GM12878 (cell line): ENCODE measurements at regions not wholly inside any gene's neighbourhood (a gene's known extent, or its start where the extent isn't known, plus 50 kb on each side); places are given as distances from the start of the nearest gene placed in this dataset.
"Not testable (repeated sequence)": the region's sequence is repeated elsewhere in the genome, so short reads cannot be mapped to it uniquely, and the experiment has no call there.

Experiments used
- ATAC-seq: fragments of 200-7000 bp; cut with Tn5 transposase; 3 replicates; pipeline ENCODE4 v1.9.1; 2020; ENCODE audit warnings: mild to moderate bottlenecking, moderate library complexity
- BruUV-seq: library from RNA; stranded (reverse); fragments of 400-500 nt; replicated peaks from 2 replicates; lab custom pipeline; 2021; lab: Mats Ljungman, UMichigan
- CTCF ChIA-PET: fragments of 300-600 bp; sonication (Branson Sonifier 250); formaldehyde crosslinking; extraction: SDS; loops from one replicate; lab custom pipeline; 2021; ENCODE audit warnings: inconsistent platforms; lab: Yijun Ruan, JAX
- POLR2A ChIA-PET: fragments of 350-600 bp; formaldehyde crosslinking; extraction: SDS; loops from one replicate; lab custom pipeline; 2021; ENCODE audit warnings: inconsistent platforms; lab: Charles Lee
- RAD21 ChIA-PET: fragments of 300-600 bp; sonication (Branson Sonifier 250); formaldehyde crosslinking; loops from one replicate; lab custom pipeline; 2023; ENCODE audit warnings: antibody characterized with exemption; ENCODE audit not compliant: unreplicated experiment; lab: Charles Lee
- SMC1A ChIA-PET: fragments of 300-600 bp; sonication (Branson Sonifier 250); formaldehyde crosslinking; loops from one replicate; lab custom pipeline; 2023; ENCODE audit not compliant: unreplicated experiment, uncharacterized antibody; lab: Charles Lee
- DNase-seq: peaks from one replicate; pipeline ENCODE4 v3.0.0-alpha.2; 2011; ENCODE audit warnings: low read depth, low spot score
- FAIRE-seq: peaks from 3 replicates; lab custom pipeline; 2011; peaks lifted over from hg19 to GRCh38; lab: Jason Lieb, UNC
- H2AFZ ChIP-seq: 2 replicates; pipeline ENCODE4 v1.6.0; 2011; ENCODE audit warnings: low read depth, low read length, control low read depth; ENCODE audit not compliant: control insufficient read depth
- H3K27ac ChIP-seq: 2 replicates; pipeline ENCODE4 v1.5.1; 2011; ENCODE audit warnings: control low read depth; ENCODE audit not compliant: control insufficient read depth, insufficient read depth
- H3K27me3 ChIP-seq, 2 experiments: replicated peaks in 1 of 2; 2 replicates each; pipeline versions ENCODE4 v1.6.0 to v1.6.1; 2011; ENCODE audit warnings: low read length in 1 of 2; ENCODE audit not compliant: control insufficient read depth in 2 of 2, insufficient read depth in 2 of 2
- H3K36me3 ChIP-seq, 2 experiments: 2 replicates each; pipeline ENCODE4 v1.5.1; 2011; ENCODE audit warnings: low read length in 1 of 2; ENCODE audit not compliant: control insufficient read depth in 2 of 2, insufficient read depth in 2 of 2
- H3K4me1 ChIP-seq: 2 replicates; pipeline ENCODE4 v1.6.1; 2011; ENCODE audit warnings: mild to moderate bottlenecking, low read length, moderate library complexity, mixed read lengths; ENCODE audit not compliant: control insufficient read depth, insufficient read depth
- H3K4me2 ChIP-seq: 2 replicates; pipeline ENCODE4 v1.6.0; 2011; ENCODE audit warnings: control low read depth; ENCODE audit not compliant: control insufficient read depth, insufficient read depth
- H3K4me3 ChIP-seq: fragments of 200-600 bp; sonication (generic); 2 replicates; pipeline ENCODE4 v1.5.1; 2016
- H3K79me2 ChIP-seq: 2 replicates; pipeline ENCODE4 v1.6.0; 2011; ENCODE audit warnings: low read length; ENCODE audit not compliant: control insufficient read depth, insufficient read depth
- H3K9ac ChIP-seq: 2 replicates; pipeline ENCODE4 v1.8.0; 2011; ENCODE audit warnings: low read length, control low read depth, mixed read lengths; ENCODE audit not compliant: control insufficient read depth, insufficient read depth
- H3K9me3 ChIP-seq: replicated peaks from 3 replicates; pipeline ENCODE4 v1.5.1; 2011; ENCODE audit warnings: mild to moderate bottlenecking, low read length; ENCODE audit not compliant: control insufficient read depth, insufficient read depth
- H4K20me1 ChIP-seq: 2 replicates; pipeline ENCODE4 v1.6.0; 2011; ENCODE audit not compliant: control insufficient read depth, insufficient read depth
- ZZZ3 ChIP-seq: IDR thresholded peaks from 2 replicates; pipeline ENCODE4 v1.6.1; 2011; ENCODE audit warnings: low read depth; ENCODE audit not compliant: control insufficient read depth, insufficient read length
- WGBS: methylation state at CpG from one replicate; pipeline ENCODE4 v1.1.6; 2016; ENCODE audit warnings: low lambda C conversion rate; ENCODE audit not compliant: insufficient replicate concordance, insufficient coverage; ENCODE audit errors: missing lambda C conversion rate; 5-methylcytosine and 5-hydroxymethylcytosine counted together
- in situ Hi-C: fragments of 300-500 bp; cut with MboI; formaldehyde crosslinking; loops from 9 replicates; pipeline ENCODE4 v1.14.3; 2018; ENCODE audit warnings: mixed read lengths
- intact Hi-C: fragments of 100-400 bp; cut with micrococcal nuclease; formaldehyde crosslinking; loops from one replicate; pipeline ENCODE4 v1.14.2; 2022; ENCODE audit not compliant: unreplicated experiment

DNA sequence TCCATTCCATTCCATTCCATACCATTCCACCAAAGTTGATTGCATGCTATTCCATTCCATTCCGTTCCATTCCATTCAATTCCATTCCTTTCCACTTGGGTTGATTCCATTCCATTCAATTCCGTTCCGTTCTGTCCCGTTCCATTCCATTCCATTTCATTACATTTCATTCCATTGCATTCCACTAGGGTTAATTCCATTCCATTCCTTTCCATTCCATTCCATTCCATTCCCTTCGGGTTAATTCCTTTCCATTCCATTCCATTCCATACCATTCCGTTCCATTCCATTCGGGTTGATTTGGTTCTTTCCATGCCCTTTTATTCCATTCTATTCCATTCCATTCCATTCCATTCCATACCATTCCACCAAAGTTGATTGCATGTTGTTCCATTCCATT is 131.9 kb downstream of the CWH43 start:
- H3K79me2 ChIP-seq, H3K36me3 ChIP-seq, CTCF ChIA-PET, RAD21 ChIA-PET, in situ Hi-C loops, intact Hi-C loops, SMC1A ChIA-PET, H3K27me3 ChIP-seq, H4K20me1 ChIP-seq, FAIRE-seq, H3K27ac ChIP-seq, H3K9me3 ChIP-seq, H3K4me2 ChIP-seq, ATAC-seq, H2AFZ ChIP-seq, BruUV-seq, H3K9ac ChIP-seq, POLR2A ChIA-PET, H3K4me3 ChIP-seq, H3K4me1 ChIP-seq, DNase-seq: not testable (repeated sequence)
- whole genome bisulfite sequencing = 50% methylated on average over 7 of the region's 7 CpGs

DNA sequence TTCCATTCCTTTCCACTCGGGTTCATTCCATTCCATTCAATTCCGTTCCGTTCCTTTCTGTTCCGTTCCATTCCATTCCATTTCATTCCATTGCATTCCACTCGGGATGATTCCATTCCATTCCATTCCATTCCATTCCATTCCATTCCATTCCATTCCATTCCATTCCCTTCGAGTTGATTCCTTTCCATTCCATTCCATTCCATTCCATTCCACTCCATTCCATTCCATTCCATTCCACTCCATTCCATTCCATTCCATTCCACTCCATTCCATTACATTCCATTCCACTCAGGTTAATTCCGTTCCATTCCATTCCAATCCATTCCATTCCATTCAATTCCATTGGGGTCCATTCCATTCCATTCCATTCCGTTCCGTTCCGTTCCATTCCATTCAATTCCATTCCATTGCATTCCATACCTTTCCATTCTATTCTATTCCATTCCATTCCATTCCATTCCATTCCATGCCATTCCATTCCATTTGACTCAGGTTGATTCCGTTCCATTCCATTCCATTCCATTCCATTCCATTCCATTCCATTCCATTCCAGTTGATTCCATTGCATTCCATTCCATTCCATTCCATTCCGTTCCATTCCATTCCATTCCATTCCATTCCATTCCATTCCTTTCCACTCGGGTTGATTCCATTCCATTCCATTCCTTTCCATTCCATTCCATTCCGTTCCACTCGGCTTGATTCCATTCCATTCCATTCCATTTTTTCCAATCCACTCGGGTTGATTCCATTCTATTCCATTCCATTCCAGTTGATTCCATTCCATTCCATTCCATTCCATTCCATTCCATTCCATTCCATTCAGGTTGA is 132.5 kb downstream of the CWH43 start:
- H2AFZ ChIP-seq, H3K4me2 ChIP-seq, H3K36me3 ChIP-seq, FAIRE-seq, in situ Hi-C loops, DNase-seq, POLR2A ChIA-PET, SMC1A ChIA-PET, H3K27ac ChIP-seq, H3K4me1 ChIP-seq, RAD21 ChIA-PET, CTCF ChIA-PET, H3K9ac ChIP-seq, intact Hi-C loops, H3K4me3 ChIP-seq, BruUV-seq, H4K20me1 ChIP-seq, H3K79me2 ChIP-seq, H3K9me3 ChIP-seq, H3K27me3 ChIP-seq: not testable (repeated sequence)
- WGBS = 29% methylated on average over 16 of the region's 16 CpGs
- peak; percentile 27; the same call in 2 of the 3 replicates for ATAC-seq
- TF ChIP-seq ZZZ3 = peak; percentile 9

DNA sequence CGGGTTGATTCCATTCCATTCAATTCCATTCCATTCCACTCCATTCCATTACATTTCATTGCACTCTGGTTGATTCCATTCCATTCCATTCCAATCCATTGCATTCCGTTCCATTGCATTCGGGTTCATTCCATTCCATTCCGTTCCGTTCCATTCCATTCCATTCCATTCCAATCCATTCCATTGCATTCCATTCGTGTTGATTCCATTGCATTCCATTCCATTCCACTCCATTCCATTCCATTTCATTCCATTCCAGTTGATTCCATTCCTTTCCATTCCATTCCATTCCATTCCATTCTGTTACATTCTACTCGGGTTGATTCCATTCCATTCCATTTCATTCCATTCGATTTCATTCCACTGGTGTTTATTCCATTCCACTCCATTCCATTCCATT is 133.3 kb downstream of the CWH43 start:
- H3K4me1 ChIP-seq, H3K36me3 ChIP-seq, BruUV-seq, ATAC-seq, H4K20me1 ChIP-seq, FAIRE-seq, H3K4me3 ChIP-seq, DNase-seq, CTCF ChIA-PET, RAD21 ChIA-PET, H2AFZ ChIP-seq, H3K27me3 ChIP-seq, H3K9me3 ChIP-seq, H3K79me2 ChIP-seq, intact Hi-C loops, H3K9ac ChIP-seq, in situ Hi-C loops, SMC1A ChIA-PET, POLR2A ChIA-PET, H3K27ac ChIP-seq, H3K4me2 ChIP-seq: not testable (repeated sequence)
- 24% methylated on average over 8 of the region's 8 CpGs for WGBS
